GM18507 (cell line): ENCODE measurements at regions not wholly inside any gene's neighbourhood (a gene's known extent, or its start where the extent isn't known, plus 50 kb on each side); places are given as distances from the start of the nearest gene placed in this dataset.
"Not testable (repeated sequence)": the region's sequence is repeated elsewhere in the genome, so short reads cannot be mapped to it uniquely, and the experiment has no call there.

Experiments used
- DNase-seq: peaks from one replicate; pipeline ENCODE4 v3.0.0; 2011; ENCODE audit warnings: low read depth; ENCODE audit not compliant: insufficient read length; ENCODE audit errors: extremely low spot score
- FAIRE-seq: peaks from 2 replicates; lab custom pipeline; 2011; peaks lifted over from hg19 to GRCh38; lab: Jason Lieb, UNC

- not testable (repeated sequence) for FAIRE-seq, DNase-seq
Measured at GRCh38 chr17:30648015-30648620, 170.9 kb downstream of the GOSR1 start.

- not testable (repeated sequence) for FAIRE-seq, DNase-seq
Measured at GRCh38 chr17:30645875-30646274, 168.7 kb downstream of the GOSR1 start.

- FAIRE-seq, result peak; percentile 29
- not testable (repeated sequence) for DNase-seq
Measured at GRCh38 chr17:30644713-30645112, 167.5 kb downstream of the GOSR1 start.

- DNase-seq, FAIRE-seq: not testable (repeated sequence)
Measured at GRCh38 chr17:30644287-30644686, 167.1 kb downstream of the GOSR1 start.

DNA sequence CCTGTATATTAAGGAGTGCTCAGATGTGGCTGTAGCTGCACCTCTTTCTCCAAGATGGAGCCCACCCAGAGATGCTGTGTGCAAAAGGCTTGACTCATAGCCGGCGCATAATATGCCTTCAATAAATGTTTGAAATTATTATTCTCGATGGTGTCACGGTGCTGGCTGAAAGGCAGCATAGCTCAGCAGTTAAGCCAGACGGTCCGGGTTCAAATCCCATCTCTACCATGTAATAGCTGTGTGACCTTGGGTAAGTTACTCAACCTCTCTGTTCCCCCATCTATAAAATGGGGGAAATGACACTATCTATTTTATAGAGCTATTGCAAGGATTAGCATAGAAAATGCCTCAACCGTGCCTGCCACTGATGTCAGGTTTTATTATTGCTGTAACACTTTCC, 164.2 kb downstream of the GOSR1 start:
- FAIRE-seq, result not testable (repeated sequence)

DNA sequence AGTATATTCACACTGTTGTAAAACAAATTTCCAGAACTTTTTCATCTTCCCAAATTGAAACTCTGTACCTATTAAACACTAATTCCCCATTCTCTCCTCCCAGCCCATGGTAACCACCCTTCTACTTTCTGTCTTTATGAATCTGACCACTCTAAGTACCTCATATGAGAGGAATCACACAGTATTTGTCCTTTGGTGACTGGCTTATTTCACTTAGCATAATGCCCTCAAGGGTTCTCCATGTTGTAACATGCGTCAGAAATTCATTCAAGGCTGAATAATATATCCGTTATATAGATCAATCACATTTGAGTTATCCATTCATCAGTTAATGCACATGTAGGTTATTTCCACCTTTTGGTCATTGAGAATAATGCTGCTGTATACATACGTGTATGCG, 162.2 kb downstream of the GOSR1 start:
- FAIRE-seq, DNase-seq: not testable (repeated sequence)

More for the DNA sequence above, 164.2 kb downstream of the GOSR1 start:
- DNase-seq, result not testable (repeated sequence)

DNA sequence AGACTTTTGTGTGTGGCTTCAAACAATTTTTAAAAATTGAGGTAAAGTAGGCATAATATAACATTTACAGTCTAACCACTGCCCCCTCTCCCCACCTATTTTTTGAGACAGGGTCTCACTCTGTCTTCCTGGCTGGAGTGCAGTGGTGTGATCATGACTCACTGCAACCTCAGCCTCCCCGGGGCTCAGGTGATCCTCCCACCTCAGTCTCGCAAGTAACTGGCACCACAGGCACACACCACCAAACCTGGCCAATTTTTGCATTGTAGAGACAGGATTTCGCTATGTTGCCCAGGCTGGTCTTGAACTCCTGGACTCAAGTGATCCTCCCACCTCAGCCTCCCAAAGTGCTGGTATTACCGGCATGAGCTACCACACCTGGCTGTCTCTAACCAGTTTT, 161.8 kb downstream of the GOSR1 start:
- not testable (repeated sequence) for FAIRE-seq, DNase-seq

GRCh38 chr17:30631651-30632050, 154.4 kb downstream of the GOSR1 start:
- FAIRE-seq, result not testable (repeated sequence)

GRCh38 chr17:30625380-30625779, 148.2 kb downstream of the GOSR1 start:
- not testable (repeated sequence) for FAIRE-seq, DNase-seq

More at GRCh38 chr17:30631651-30632050, 154.4 kb downstream of the GOSR1 start:
- not testable (repeated sequence) for DNase-seq

DNA sequence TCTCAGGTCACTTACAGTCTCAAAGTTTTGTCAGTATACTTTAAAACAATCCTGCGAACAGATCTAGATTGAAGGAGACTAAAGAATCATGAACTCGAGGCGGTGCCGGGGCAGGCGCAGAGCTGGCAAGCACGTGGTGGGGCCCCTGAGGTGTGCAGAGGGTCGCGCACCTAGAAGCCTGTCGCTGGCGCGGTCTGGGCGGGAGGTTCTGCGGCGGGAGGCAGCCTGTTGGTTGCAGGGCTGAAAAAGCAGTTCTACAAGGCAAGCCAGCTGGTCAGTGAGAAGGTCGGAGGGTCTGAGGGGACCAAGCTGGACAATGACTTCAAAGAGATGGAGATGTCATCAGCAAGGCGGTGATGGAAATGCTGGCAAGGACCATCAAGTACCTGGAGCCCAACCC, 147.0 kb downstream of the GOSR1 start:
- not testable (repeated sequence) for DNase-seq, FAIRE-seq

GRCh38 chr17:30609682-30610081, 132.5 kb downstream of the GOSR1 start:
- not testable (repeated sequence) for DNase-seq, FAIRE-seq

GRCh38 chr17:30605523-30605922, 128.3 kb downstream of the GOSR1 start:
- no peak for DNase-seq
- FAIRE-seq, result no peak

DNA sequence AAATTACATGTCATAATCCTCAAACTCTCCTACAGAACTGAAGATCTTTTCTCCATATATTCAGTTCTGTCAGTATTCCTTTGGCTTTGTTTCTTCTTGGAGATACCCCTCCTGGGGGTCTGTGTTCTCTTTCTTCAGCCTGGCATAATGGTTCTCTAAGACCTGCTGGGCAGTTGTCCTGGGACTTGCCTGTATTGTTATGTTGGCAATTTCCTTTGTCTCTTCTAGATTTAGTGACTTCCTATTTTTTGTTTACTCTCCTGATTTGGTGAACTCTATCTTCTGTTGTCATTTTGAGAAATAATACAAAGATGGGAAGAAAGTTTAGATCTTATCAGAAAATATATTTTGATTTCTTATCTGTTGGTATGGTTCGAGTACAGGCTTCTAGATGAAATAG, 127.8 kb downstream of the GOSR1 start:
- FAIRE-seq (no peak), DNase-seq (no peak)

DNA sequence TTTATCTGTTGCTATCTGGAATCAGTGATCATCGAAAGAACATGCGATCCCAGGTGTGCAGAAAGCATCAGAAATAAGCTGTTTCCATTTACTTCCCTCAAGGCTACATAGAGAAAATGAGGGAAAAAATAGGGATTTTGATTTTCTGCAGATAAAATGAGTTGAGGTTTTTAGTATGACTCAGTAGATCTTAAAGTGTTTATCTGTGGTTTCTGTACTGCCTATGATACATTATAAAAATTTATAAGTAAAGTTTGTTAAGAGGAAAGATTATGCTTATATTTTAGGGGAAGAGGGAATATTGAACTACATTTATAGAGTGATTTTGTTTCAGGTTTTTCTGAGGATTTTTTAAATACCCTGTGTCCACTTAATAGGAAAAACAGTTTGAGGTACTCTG, 125.2 kb downstream of the GOSR1 start:
- DNase-seq, FAIRE-seq: not testable (repeated sequence)

GRCh38 chr17:30601984-30602383, 124.8 kb downstream of the GOSR1 start:
- FAIRE-seq, DNase-seq: not testable (repeated sequence)

- no peak for FAIRE-seq
Measured at GRCh38 chr17:30600830-30601494, 123.8 kb downstream of the GOSR1 start.

GRCh38 chr17:30600060-30600829, 123.0 kb downstream of the GOSR1 start:
- DNase-seq (peak; percentile 72), FAIRE-seq (peak; percentile 78)

More at GRCh38 chr17:30600830-30601494, 123.8 kb downstream of the GOSR1 start:
- no peak for DNase-seq

DNA sequence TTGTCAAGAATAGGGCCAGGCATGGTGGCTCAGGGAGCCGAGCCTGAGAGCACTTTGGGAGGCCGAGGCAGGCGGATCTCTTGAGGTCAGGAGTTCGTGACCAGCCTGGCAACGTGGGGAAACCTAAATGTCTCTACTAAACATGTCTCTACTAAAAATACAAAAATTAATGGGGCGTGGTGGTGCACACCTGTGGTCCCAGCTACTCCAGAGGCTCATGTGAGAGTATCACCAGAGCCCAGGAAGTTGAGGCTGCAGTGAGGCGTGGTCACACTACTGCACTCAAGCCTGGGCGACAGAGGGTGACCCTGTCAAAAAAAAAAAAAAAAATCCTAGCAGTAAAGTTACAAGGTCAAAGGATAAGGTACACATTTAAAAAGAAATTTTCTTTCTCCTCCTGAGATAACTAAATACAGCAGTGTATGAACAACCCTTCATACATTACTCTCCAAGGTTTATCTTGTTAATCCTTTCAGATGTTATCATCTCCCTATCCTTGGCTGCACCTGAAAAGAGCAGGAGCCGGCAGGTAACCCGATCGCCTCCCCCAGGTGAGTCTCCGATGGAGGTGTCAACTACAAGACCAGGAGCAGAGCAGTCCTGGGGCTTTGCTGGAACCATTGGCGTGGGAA, 122.3 kb downstream of the GOSR1 start:
- peak; percentile 0 for DNase-seq
- FAIRE-seq, result no peak

DNA sequence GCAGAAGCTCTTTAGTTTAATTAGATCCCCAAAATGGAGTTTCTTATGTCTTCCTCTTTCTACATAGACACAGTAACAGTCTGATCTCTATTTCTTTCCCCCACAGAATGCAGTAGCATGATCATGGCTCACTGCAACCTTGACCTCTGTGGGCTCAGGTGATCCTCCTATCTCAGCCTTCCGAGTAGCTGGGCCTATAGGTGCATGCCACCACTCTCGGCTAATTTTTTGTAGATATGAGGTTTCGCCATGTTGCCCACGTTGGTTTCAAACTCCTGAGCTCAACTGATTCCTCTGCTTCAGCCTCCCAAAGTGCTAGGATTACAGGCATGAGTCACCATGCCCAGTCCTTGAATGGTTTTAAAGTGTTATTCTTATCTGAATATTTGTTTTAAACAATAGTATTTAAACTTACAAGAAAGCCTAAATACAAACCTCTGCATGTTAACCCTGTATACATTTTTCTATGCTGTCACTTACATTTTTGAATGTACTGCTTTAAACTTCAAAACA, 120.6 kb downstream of the GOSR1 start:
- FAIRE-seq (no peak), DNase-seq (no peak)
